ENCODE measurements at regions not wholly inside any gene's neighbourhood (a gene's known extent, or its start where the extent isn't known, plus 50 kb on each side); places are given as distances from the start of the nearest gene placed in this dataset.

DNA sequence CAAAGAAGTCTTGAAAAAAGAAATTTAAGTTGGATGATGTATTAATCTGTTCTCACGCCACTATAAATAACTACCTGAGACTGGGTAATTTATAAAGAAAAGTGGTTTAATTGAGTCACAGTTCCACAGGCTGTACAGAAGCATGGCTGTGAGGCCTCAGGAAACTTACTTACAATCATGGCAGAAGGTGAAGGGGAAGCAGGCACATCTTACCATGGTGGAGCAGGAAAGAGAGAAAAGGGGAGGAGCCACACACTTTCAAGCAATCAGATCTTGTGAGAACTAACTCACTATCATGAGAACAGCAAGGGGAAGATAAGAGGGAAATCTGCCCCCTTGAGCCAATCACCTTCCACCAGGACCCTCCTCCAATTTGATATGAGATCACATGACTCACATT lies 65.7 kb upstream of the AMOTL1 start:
- no peak for TF ChIP-seq EP300 (IDR thresholded peaks at IDR 0.05)
- TF ChIP-seq, protein P1, sequence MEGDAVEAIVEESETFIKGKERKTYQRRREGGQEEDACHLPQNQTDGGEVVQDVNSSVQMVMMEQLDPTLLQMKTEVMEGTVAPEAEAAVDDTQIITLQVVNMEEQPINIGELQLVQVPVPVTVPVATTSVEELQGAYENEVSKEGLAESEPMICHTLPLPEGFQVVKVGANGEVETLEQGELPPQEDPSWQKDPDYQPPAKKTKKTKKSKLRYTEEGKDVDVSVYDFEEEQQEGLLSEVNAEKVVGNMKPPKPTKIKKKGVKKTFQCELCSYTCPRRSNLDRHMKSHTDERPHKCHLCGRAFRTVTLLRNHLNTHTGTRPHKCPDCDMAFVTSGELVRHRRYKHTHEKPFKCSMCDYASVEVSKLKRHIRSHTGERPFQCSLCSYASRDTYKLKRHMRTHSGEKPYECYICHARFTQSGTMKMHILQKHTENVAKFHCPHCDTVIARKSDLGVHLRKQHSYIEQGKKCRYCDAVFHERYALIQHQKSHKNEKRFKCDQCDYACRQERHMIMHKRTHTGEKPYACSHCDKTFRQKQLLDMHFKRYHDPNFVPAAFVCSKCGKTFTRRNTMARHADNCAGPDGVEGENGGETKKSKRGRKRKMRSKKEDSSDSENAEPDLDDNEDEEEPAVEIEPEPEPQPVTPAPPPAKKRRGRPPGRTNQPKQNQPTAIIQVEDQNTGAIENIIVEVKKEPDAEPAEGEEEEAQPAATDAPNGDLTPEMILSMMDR (IDR thresholded peaks at IDR 0.05) = no peak
- no peak for TF ChIP-seq POLR2AphosphoS5 (IDR thresholded peaks at IDR 0.05)
- no peak for TF ChIP-seq POLR2A (IDR thresholded peaks at IDR 0.05; ENCODE audit: low read depth)
